ENCODE measurements at regions not wholly inside any gene's neighbourhood (a gene's known extent, or its start where the extent isn't known, plus 50 kb on each side); places are given as distances from the start of the nearest gene placed in this dataset.

- TF ChIP-seq SNAI2 (CRISPR knock-in tag; IDR thresholded peaks at IDR 0.05) (no peak), BACH2 (CRISPR knock-in tag; IDR thresholded peaks at IDR 0.05; ENCODE audit: borderline replicate concordance) (no peak), ARNTL (CRISPR knock-in tag; IDR thresholded peaks at IDR 0.05; ENCODE audit: borderline replicate concordance, low read depth) (no peak), PATZ1 (CRISPR knock-in tag; IDR thresholded peaks at IDR 0.05; ENCODE audit: borderline replicate concordance) (no peak), ZFP3 (CRISPR knock-in tag; IDR thresholded peaks at IDR 0.05) (no peak), RARB (CRISPR knock-in tag; IDR thresholded peaks at IDR 0.05) (no peak), ISL1 (CRISPR knock-in tag; IDR thresholded peaks at IDR 0.05) (no peak), ZNF565 (CRISPR knock-in tag; conservative IDR thresholded peaks at IDR 0.05; ENCODE audit: low read depth) (no peak), ZFP30 (CRISPR knock-in tag; IDR thresholded peaks at IDR 0.05) (no peak), POU6F1 (CRISPR knock-in tag; IDR thresholded peaks at IDR 0.05; ENCODE audit: borderline replicate concordance, low read depth) (no peak)
Observed at GRCh38 chr20:48204499-48204898, 419.2 kb upstream of the SULF2 start.

Measured in SK-N-SH treated with all-trans-retinoic acid at 6 μM for 48 hours (cell line).